ENCODE measurements at regions not wholly inside any gene's neighbourhood (a gene's known extent, or its start where the extent isn't known, plus 50 kb on each side); places are given as distances from the start of the nearest gene placed in this dataset.

DNA sequence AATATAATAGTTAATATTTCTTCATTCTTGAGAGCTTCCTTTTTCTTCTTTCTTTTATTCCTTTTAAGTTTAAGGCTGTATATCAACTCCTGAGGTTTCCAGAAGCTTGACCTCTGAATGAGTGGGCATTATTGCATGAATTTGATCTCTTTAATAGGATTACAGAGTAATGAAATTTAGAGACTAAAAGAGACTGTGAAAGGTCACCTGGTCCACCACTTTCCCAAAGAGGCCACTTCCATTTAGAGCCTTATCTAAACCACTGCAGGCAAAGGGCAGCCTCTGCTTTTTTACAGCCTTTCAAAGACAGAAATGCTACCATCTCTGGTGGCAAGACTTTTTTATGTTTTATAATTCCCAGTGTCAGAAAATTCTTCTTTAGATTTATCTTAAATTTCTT is 215.3 kb upstream of the HS3ST5 start:
- DNase-seq (ENCODE audit: low spot score): no peak

DNA sequence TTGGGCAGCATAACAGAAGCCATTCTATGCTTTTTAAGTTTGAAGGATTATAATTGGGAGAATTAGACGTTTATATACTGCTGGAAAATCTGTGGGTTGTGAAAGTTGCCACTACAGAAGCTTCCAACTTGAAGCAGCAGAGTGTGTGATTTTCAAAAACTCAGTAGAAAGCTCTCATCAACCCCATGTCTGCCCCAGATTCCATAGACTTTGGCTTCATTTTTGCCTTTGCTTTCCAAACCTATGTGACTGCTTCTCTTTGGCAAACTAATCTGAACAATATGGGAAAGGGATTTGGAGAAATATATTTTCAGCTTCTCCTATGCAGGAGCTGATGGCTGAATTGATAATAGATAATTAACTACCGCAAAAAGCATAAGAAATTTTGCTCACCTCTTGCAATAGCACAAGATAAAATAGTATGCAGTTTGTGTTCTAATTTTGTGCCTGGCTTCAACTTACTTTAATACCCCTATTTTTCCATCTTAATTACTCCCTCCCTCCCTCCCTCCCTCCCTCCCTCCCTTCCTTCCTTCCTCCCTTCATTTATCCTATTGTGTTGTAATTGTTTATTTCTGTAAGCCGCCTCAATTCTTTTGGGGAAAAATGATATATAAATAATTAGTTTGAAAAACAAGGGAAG is 214.1 kb upstream of the HS3ST5 start:
- no peak for DNase-seq (ENCODE audit: low spot score)

- DNase-seq (ENCODE audit: low spot score): no peak
Observed at GRCh38 chr6:114550316-114550715, 207.5 kb upstream of the HS3ST5 start.

DNA sequence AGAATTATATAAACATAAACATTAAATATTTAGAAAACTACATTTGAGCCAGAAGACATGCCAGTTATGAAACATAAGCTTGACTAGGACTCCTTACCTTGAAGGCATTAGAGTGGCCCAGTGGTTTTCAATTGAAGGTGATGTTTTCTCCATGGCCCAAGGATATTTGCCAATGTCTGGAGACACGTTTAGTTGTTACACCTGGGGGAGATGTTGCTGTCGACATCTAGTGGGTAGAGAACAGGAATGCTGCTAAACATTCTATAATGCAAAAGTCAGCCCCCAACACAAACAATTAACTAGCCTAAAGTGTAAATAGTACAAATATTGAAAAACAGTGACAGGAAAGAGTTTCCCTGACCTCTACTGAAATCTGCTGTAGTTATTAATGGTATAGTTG is 200.9 kb upstream of the HS3ST5 start:
- no peak for DNase-seq (ENCODE audit: low spot score)

- DNase-seq (ENCODE audit: low spot score): no peak
Observed at GRCh38 chr6:114541794-114542193, 199.0 kb upstream of the HS3ST5 start.

GRCh38 chr6:114537977-114538376 is 195.2 kb upstream of the HS3ST5 start:
- DNase-seq (ENCODE audit: low spot score): no peak

DNA sequence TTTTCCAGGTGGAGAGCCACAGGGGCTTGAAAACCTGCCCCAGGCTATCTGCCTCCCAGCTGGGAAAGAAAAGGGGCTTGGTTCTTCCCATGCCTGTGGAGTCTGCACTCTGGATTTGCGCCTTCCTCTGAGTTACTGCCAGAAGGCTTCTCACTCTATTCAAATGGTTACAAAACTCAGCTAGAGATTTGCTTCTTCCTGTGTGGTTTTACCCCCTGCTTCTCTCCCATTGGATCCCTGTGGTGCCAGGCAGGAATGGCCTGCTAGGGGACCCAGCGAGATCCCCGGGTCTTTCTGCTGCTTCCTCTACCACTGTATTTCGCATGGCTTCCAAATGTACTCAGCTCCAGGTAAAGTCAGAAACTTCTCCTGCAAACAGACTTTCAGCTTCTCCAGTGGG is 192.0 kb upstream of the HS3ST5 start:
- no peak for DNase-seq (ENCODE audit: low spot score)

DNA sequence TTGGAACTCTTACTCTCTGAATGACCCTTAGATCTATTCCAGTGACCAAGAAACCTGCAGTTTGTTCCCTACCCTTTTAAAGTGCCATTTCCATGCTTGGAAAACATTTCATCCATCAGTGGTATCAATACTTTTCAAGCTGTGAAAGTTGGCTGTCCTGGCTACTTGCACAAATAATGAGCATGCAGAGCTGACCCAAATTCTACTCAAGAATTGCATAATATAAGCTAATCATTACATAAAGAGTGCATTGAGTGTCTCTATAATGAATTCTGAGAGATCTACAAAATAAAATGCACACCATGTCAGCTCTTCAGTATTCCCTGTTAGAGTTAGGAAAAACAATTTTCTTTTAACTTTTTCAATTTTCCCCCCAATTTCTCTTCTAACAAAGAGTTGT is 181.3 kb upstream of the HS3ST5 start:
- no peak for DNase-seq (ENCODE audit: low spot score)

- no peak for DNase-seq (ENCODE audit: low spot score)
Observed at GRCh38 chr6:114523508-114523907, 180.7 kb upstream of the HS3ST5 start.

- no peak for DNase-seq (ENCODE audit: low spot score)
Observed at GRCh38 chr6:114521926-114522325, 179.1 kb upstream of the HS3ST5 start.

DNA sequence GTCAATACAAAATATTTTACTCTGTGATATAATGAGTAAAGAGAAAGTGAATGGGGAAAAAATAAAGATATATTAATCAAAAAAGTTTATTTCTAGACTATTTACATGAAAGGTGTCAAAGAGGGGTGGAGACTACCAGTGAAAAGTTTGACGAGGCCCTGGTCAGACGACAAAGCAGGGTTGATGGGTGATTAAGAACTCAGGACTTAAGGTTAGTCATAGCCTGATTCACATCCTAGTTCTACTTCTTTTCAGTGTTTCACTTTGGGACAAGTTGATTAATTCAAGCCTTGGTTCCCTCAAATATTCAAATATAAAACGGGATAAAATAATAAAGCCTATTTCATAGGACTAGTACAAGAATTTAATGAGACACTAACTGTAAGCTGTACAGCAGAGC is 178.2 kb upstream of the HS3ST5 start:
- no peak for DNase-seq (ENCODE audit: low spot score)

DNA sequence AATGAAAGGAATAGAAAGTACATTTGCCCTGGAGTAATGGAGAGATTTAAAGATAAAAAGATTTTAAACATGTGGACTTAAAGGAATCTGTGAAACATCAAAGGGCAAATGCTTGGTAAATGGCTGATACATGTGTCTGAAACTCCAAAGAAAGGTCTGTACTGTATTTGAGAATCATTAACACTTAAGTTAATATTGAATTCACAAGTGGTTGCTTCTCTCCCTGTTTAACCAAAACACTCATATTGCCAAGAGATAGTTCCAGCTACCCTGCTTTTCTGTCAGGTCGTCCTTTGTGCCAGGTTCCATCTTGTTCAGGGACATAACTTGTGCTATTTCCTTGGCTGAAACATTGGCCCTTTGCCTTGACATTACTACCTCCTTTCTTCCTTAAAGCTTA is 171.3 kb upstream of the HS3ST5 start:
- DNase-seq (ENCODE audit: low spot score): no peak

DNA sequence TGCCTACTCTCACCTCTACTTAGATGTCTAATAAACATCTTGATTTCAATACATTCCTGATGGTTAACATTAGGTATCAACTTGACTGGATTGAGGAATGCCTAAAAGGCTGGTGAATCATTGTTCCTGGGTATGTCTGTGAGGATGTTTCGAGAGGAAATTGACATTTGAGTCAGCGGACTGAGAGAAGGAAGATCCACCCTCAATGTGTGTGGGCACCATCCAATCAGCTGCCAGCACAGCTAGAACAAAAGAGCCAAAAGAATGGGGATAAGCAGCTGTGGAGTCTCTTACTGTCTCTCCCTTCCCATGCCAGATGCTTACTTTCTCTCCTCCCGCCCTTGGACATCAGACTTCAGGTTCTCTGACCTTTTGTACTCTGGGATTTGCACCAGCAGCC is 128.6 kb upstream of the HS3ST5 start:
- DNase-seq (ENCODE audit: low spot score): no peak

DNA sequence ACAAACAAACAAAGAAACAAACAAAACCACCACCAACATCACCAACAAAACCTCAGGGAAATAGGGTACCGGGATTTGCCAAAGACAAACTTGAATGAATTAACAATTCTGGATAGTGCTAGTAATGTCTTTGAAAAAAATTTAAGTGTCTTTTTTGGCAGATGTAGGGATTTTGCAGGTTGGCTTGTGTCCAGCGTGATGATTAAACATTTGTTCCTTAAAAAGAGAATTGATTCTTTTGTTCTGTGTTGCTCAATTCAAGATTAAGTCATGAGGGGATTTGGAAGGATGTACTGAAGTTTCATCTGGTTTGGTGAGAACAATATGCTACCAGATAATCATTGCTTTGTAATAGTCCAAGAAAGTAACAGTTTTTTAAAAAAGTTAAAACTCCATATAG is 125.1 kb upstream of the HS3ST5 start:
- no peak for DNase-seq (ENCODE audit: low spot score)

DNA sequence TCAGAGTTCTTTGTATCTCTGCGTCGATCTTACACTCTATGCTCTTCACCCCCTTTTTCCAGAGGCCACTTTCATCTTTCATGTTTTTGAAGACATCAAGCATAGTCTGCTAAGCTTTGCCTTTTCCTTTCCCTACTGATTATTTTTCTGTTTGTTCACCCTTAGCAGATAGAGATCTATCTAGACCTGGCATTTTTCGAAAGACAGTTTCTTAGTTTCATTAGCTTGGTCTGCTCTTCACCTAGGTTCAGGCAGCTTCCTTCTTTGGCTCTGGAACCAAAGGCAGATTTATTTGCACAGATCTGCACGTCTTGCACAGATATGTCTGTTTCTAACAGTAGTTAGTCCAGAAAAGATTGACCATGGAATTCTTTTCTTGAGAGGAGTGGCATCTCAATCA is 122.7 kb upstream of the HS3ST5 start:
- no peak for DNase-seq (ENCODE audit: low spot score)

- no peak for DNase-seq (ENCODE audit: low spot score)
Observed at GRCh38 chr6:114453737-114454276, 111.0 kb upstream of the HS3ST5 start.

- DNase-seq (ENCODE audit: low spot score): no peak
Observed at GRCh38 chr6:114452785-114453401, 110.1 kb upstream of the HS3ST5 start.

DNA sequence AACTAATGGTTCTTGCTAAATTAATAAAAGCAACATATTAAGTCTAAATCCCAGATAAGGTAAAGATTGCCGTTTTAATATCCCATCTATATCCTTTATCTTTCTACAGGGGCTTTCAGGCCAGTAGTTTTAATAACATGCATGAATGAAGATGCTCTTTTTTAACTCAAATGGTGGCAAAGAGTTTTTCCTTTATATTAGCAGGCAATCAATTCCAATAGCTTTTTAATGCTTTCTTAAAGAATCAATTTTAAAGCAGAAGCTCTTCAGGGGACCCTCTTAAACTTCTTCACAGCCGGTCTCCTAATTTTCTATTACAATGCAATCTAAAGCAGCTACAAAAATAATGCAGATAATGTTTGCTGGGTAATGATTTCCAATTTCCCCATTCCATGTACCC is 107.8 kb upstream of the HS3ST5 start:
- DNase-seq (ENCODE audit: low spot score): no peak

DNA sequence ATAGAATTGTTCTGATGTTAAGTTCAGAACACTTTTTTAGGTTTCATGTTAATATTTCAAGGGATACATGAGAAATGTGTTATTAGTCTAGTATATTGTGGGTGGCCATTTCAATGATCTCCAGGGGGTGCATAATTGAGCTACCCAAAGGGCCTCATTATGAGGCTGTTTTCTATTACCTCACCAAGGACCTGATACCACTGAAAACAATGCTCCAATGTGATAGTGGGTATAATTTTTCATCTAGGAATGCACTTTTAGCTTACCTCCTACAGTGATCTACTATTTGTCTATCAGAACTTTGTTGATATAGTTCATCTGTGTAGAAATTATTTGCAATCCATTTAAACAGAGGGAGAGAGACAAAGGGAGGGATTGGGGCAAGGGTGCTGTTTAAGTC is 106.8 kb upstream of the HS3ST5 start:
- DNase-seq (ENCODE audit: low spot score): no peak

DNA sequence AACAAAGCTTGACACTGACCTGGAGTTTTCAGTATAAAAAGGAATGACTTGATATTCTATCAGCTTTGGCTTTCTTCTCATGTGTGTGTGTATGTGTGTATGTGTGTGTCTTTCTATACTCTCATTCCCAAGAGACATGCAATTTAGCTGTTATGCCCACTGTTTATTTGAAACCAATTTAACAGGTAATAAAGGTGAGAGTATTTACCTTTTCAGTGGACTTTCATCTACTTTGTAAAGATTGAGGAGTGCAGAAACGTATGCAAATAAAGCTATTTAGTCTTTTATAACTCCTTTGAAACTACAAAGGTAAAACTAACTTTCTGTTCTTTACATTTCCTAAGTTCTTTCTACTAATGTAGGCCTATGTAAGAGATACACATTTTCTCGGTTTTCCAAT is 103.5 kb upstream of the HS3ST5 start:
- DNase-seq (ENCODE audit: low spot score): no peak

DNA sequence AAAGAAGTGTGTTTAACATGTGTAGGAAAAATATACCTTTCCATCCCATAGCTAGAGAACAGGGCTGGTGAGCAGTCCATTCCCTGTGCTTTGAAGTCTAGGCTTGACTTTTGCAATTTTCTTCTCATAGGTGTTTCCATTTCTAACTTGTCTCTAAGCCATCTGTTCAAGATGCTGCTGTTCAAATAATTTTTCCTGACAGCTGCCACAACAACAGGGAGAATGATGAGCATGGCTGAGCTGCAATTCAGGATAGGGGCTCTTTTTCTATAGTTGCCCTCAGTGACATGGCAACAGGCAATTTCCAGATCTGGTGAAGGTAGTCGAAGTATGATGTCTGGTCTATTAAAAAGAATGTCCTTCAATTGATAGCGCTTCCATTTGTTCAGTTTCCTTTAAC is 103.0 kb upstream of the HS3ST5 start:
- no peak for DNase-seq (ENCODE audit: low spot score)

DNA sequence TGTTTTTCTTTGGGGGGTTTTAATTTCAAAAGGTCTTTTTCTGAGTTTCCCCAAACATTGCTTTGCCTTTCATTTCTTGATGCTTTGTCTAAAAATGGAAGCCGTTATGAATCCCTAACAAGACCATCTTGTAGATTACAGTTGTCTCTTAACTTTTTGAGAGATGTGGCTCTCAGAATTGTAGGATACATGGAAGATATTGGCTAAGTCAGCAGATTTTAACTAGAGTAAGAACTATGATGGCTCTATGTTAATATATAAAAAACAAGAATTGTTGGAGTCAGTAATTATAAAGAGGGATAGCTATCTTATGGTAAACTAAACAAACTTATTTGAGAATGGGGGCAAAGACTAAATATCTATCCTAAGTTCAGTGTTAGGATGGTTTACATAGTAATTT is 96.6 kb upstream of the HS3ST5 start:
- DNase-seq (ENCODE audit: low spot score): no peak

GRCh38 chr6:114437235-114437634 is 94.4 kb upstream of the HS3ST5 start:
- no peak for DNase-seq (ENCODE audit: low spot score)

- DNase-seq (ENCODE audit: low spot score): no peak
Observed at GRCh38 chr6:114436691-114437090, 93.9 kb upstream of the HS3ST5 start.

Data from Ammon's horn (tissue), 1 donor.